ENCODE measurements at regions not wholly inside any gene's neighbourhood (a gene's known extent, or its start where the extent isn't known, plus 50 kb on each side); places are given as distances from the start of the nearest gene placed in this dataset.

DNA sequence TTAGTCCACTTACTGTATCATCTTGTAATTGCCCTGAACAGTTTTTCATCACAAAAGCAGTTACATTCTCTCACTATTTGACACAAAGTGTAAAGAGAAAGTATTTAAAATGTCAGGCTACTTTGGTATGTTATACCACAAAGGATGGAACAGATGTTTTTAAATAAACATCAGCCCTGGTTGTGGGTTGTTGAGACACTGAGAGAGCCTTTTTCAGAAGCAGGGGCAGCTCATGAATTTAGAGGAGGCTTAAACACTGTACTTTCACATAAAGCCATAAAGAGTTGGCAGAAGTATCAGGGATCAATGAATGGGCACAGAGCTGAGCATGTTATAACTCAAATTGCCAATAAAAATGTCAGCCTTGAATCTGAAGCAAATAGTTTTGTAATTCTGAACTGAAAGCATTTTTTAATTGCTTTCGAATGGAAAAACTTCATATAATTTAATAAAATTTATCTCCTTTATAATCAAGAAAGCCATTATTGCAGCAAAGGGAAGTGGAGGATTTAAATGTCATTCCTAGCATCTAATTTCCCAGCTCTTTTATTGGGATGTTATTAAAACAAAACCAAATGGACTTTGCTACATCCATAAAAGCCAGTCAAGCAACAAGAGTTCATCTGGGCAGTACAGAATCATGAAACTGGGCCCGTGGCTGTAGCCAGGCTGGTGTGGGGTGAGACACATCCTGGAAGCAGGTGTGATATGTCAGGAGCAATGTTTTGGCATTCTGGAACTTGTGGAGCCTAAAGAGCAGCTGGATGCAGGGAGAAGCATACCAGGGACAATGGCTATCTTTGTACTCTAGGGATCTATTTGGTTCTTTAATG, 95.1 kb upstream of the NT5C1B start:
- Histone ChIP-seq H3K27me3 (no peaks in the 10 kb centered on the region), H3K4me3 (no peak overlapping the region), H3K27ac (no peak overlapping the region), H3K9me3 (no peaks in the 10 kb centered on the region), H3K36me3 (no peaks in the 10 kb centered on the region), H3K4me1 (peaks cover 0 to 8% (median 0%) of the 10 kb centered on the region in 12 donors)
- intact Hi-C loops (cut with DNase I): no loop called here
- WGBS, 4 donors: 67 to 81% (median 70%) methylated on average over 2 of the region's 2 CpGs
- ATAC-seq (peak in 1 of 4 donors; percentile 31), DNase-seq (no peak)
- TF ChIP-seq, protein P1, sequence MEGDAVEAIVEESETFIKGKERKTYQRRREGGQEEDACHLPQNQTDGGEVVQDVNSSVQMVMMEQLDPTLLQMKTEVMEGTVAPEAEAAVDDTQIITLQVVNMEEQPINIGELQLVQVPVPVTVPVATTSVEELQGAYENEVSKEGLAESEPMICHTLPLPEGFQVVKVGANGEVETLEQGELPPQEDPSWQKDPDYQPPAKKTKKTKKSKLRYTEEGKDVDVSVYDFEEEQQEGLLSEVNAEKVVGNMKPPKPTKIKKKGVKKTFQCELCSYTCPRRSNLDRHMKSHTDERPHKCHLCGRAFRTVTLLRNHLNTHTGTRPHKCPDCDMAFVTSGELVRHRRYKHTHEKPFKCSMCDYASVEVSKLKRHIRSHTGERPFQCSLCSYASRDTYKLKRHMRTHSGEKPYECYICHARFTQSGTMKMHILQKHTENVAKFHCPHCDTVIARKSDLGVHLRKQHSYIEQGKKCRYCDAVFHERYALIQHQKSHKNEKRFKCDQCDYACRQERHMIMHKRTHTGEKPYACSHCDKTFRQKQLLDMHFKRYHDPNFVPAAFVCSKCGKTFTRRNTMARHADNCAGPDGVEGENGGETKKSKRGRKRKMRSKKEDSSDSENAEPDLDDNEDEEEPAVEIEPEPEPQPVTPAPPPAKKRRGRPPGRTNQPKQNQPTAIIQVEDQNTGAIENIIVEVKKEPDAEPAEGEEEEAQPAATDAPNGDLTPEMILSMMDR (IDR thresholded peaks at IDR 0.05): no peak
- no peak for TF ChIP-seq POLR2A (IDR thresholded peaks at IDR 0.05)

DNA sequence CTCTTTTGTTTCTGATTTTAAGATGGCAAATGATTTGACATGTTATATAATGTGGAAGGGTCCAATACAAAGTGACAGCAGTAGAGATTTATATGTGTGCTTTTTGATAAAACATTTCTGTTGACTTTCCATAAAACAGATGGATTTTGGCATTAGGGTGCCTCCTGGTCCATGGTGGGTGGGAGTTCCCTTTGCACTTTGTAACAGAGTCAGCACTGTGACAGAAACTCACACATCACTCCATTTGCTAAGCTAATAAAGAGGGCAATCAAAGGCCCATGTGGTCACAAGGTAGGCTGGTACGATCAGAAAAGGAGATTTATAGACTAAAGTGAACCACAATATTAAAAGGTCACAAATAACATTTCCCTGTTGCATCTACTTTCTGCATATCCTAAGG, 93.3 kb upstream of the NT5C1B start:
- H3K27ac ChIP-seq: no peak overlapping the region
- 85 to 92% (median 90%) methylated on average over 1 of the region's 1 CpG for WGBS, 4 donors
- H3K9me3 ChIP-seq: no peaks in the 10 kb centered on the region
- no peaks in the 10 kb centered on the region for H3K36me3 ChIP-seq
- DNase-seq (no peak), ATAC-seq (no peak)
- intact Hi-C loops (cut with DNase I): no loop called here
- no peaks in the 10 kb centered on the region for H3K27me3 ChIP-seq
- H3K4me1 ChIP-seq: peaks cover 0 to 8% (median 0%) of the 10 kb centered on the region in 12 donors
- TF ChIP-seq POLR2A (IDR thresholded peaks at IDR 0.05): no peak
- TF ChIP-seq, protein P1 (IDR thresholded peaks at IDR 0.05): no peak
- H3K4me3 ChIP-seq: no peak overlapping the region

DNA sequence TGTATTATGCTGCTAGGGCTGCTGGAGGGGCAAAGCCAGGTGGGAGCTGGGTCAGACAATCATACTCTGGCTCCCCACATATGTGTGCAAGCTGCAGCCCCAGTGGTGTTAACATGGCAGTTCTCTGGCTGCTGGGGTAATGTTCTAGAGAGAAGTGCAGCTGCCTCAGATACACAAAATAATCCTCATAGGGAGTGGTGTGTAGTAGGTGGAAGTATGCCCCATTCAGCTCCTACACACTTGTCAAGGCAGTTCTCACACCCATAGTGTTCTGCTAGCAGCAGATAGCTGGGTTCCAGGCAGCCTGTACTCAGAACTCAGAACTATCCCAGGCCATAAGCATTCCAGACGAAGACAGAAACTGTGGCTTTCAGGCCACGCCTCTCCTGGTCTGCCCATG, 87.9 kb upstream of the NT5C1B start:
- H3K4me3 ChIP-seq: no peak overlapping the region
- no peaks in the 10 kb centered on the region for H3K4me1 ChIP-seq
- no peaks in the 10 kb centered on the region for H3K27me3 ChIP-seq
- no peak for ATAC-seq
- no peak for TF ChIP-seq POLR2A (IDR thresholded peaks at IDR 0.05)
- TF ChIP-seq, protein P1 (IDR thresholded peaks at IDR 0.05): no peak
- no peaks in the 10 kb centered on the region for H3K36me3 ChIP-seq
- H3K27ac ChIP-seq: no peak overlapping the region
- intact Hi-C loops (cut with DNase I): no loop called here
- no peak for DNase-seq
- WGBS, 4 donors: 70 to 90% (median 85%) methylated on average over 2 of the region's 2 CpGs
- H3K9me3 ChIP-seq: peaks cover 0 to 32% (median 9%) of the 10 kb centered on the region in 12 donors

DNA sequence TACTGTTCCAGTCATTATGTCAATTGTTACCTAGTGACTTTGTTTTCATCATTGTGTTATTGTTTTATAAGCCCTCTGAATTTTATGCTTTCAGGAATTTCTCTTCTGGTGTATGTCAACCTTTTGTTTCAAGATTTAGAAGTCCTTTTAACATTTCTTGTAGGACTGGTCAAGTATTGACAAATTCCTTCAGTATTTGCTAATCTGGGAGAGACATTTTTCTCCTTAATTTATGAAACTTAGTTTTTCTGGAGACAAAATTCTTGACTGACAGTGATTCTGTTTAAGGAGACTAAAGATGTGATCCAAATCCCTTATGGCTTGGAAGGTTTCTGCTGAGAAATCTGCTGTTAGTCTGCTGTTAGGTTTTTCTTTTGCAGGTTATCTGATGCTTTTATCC, 84.9 kb upstream of the NT5C1B start:
- no peak for ATAC-seq
- no peaks in the 10 kb centered on the region for H3K27me3 ChIP-seq

More for the DNA sequence above, 84.9 kb upstream of the NT5C1B start:
- Histone ChIP-seq H3K4me1 (no peaks in the 10 kb centered on the region), H3K36me3 (no peaks in the 10 kb centered on the region), H3K27ac (no peak overlapping the region), H3K4me3 (no peak overlapping the region), H3K9me3 (peaks cover 0 to 45% (median 9%) of the 10 kb centered on the region in 12 donors)
- TF ChIP-seq POLR2A (IDR thresholded peaks at IDR 0.05): no peak
- no peak for DNase-seq
- intact Hi-C loops (cut with DNase I): loop anchor here in 1 of 10 donors (5.0 kb wide), 1 partner anchor 613 kb away; no protein-coding TSS in a partner anchor

Measured in heart left ventricle (tissue), 16 donors.